ENCODE measurements at regions not wholly inside any gene's neighbourhood (a gene's known extent, or its start where the extent isn't known, plus 50 kb on each side); places are given as distances from the start of the nearest gene placed in this dataset.

DNA sequence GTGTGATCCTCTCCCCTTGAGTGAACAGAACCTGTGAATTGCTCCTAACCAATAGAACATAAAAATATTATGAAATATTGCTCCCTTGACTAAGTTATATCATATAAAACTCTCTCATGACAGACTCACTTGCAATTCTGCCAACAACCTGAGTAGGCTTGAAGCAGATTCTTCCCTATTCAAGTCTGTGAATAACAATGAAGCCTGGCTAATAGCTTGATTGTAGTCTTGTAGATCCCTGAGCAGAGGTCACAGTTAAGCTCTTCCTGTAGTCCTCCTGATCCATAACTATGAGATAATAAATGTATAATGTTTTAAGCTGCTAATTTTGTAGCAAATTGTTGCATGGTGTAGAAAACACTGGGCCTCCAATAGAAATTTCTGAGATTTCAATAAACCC lies 540.1 kb upstream of the TENM4 start:
- Histone ChIP-seq H3K4me2 (ENCODE audit: low read length) (no peak overlapping the region), H3K9me2 (replicated peaks; ENCODE audit: control insufficient read depth, low read length) (no peaks in the 10 kb centered on the region), H3K36me3 (ENCODE audit: control insufficient read depth, low read length) (no peaks in the 10 kb centered on the region), H3K27me3 (ENCODE audit: control insufficient read depth, low read length) (no peaks in the 10 kb centered on the region), H3F3A (ENCODE audit: control insufficient read depth, insufficient read depth) (no peaks in the 10 kb centered on the region), H4K20me1 (ENCODE audit: control insufficient read depth, insufficient read depth, low read depth, low read length) (no peaks in the 10 kb centered on the region), H3K4me1 (ENCODE audit: control insufficient read depth, low read length) (no peaks in the 10 kb centered on the region), H3K27ac (ENCODE audit: low read depth, low read length) (no peak overlapping the region), H3K4me3 (ENCODE audit: low read length) (no peak overlapping the region), H3K79me2 (ENCODE audit: control insufficient read depth, low read length) (no peaks in the 10 kb centered on the region), H3K9me3 (ENCODE audit: control insufficient read depth, insufficient read depth, low read length) (no peaks in the 10 kb centered on the region)
- TF ChIP-seq, protein P1, sequence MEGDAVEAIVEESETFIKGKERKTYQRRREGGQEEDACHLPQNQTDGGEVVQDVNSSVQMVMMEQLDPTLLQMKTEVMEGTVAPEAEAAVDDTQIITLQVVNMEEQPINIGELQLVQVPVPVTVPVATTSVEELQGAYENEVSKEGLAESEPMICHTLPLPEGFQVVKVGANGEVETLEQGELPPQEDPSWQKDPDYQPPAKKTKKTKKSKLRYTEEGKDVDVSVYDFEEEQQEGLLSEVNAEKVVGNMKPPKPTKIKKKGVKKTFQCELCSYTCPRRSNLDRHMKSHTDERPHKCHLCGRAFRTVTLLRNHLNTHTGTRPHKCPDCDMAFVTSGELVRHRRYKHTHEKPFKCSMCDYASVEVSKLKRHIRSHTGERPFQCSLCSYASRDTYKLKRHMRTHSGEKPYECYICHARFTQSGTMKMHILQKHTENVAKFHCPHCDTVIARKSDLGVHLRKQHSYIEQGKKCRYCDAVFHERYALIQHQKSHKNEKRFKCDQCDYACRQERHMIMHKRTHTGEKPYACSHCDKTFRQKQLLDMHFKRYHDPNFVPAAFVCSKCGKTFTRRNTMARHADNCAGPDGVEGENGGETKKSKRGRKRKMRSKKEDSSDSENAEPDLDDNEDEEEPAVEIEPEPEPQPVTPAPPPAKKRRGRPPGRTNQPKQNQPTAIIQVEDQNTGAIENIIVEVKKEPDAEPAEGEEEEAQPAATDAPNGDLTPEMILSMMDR (IDR thresholded peaks at IDR 0.05; ENCODE audit: low read depth, low read length, poor library complexity, severe bottlenecking), result no peak
- no peak for TF ChIP-seq EZH2phosphoT487 (IDR thresholded peaks at IDR 0.05; ENCODE audit: borderline replicate concordance, low read length)

DNA sequence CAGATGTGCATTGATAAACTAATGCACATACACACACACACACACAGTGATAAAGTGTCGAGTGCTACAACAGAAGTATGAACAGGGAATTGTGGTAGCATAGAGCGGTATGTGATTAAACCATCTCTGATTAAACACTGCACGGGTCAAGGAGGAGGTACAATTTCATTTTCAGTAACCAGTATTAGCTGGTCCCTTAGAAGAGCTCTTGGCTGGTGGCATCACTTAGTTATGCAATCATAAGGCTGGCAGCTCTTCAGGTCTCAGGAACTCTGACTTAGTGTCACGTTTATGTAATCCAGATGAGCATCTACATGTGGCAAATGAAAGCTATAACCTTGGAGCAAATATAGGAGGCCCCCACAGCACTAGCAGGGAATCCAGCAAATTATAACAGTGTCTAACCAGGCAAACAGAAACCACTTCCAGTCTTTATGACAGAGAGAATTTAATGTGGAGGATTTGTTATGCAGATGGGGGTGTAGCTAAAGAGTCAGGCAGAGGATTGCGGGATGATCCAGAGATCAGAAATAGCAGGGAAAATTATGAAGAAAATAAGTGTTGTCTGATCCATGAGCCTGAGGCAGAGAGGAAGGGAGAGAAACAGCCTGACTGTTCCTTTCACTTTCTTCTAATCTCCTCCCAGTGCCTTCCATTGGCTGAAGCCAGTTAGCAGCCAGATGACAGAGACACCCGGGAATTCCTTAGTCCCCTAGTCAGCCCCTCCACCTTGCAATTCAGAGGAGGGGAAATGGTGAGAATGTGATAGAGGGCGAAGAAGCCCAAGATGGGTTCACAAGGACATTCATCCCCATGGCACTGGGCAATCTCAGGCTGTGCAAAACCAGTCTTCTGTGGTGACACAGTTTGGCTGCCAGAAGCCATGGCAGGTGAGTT lies 533.1 kb upstream of the TENM4 start:
- Histone ChIP-seq H3K9me3 (ENCODE audit: control insufficient read depth, insufficient read depth, low read length) (no peaks in the 10 kb centered on the region), H3K36me3 (ENCODE audit: control insufficient read depth, low read length) (no peaks in the 10 kb centered on the region), H3K79me2 (ENCODE audit: control insufficient read depth, low read length) (no peaks in the 10 kb centered on the region), H3K27ac (ENCODE audit: low read depth, low read length) (no peak overlapping the region), H3F3A (ENCODE audit: control insufficient read depth, insufficient read depth) (no peaks in the 10 kb centered on the region), H3K27me3 (ENCODE audit: control insufficient read depth, low read length) (no peaks in the 10 kb centered on the region), H3K4me3 (ENCODE audit: low read length) (no peak overlapping the region), H3K4me1 (ENCODE audit: control insufficient read depth, low read length) (no peaks in the 10 kb centered on the region), H3K4me2 (ENCODE audit: low read length) (no peak overlapping the region), H3K9me2 (replicated peaks; ENCODE audit: control insufficient read depth, low read length) (no peaks in the 10 kb centered on the region), H4K20me1 (ENCODE audit: control insufficient read depth, insufficient read depth, low read depth, low read length) (no peaks in the 10 kb centered on the region)
- TF ChIP-seq, protein P1 (IDR thresholded peaks at IDR 0.05; ENCODE audit: low read depth, low read length, poor library complexity, severe bottlenecking), result no peak
- TF ChIP-seq EZH2phosphoT487 (IDR thresholded peaks at IDR 0.05; ENCODE audit: borderline replicate concordance, low read length), result no peak

DNA sequence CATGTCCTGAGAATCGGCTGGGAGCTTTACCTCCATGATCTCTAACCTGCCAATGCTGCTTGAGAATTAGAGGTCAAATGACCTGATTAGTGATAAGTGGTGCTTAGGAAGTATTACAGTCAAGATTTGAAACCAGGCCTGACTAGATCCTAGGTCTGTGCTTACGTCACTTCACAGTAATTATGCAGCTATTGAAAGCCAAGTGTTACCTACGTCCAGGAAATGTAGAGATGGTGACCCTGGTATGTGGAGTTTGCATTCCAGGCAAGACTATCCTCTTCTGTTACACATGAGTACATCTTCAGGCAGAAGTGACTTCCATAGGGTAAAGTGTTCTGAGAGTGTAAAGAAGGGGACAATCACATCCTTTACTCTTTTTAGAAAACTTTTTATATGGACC lies 530.4 kb upstream of the TENM4 start:
- H3K9me2 ChIP-seq (replicated peaks; ENCODE audit: control insufficient read depth, low read length), result no peaks in the 10 kb centered on the region
- no peaks in the 10 kb centered on the region for H3K9me3 ChIP-seq (ENCODE audit: control insufficient read depth, insufficient read depth, low read length)
- H3K4me1 ChIP-seq (ENCODE audit: control insufficient read depth, low read length), result no peaks in the 10 kb centered on the region
- no peaks in the 10 kb centered on the region for H3K27me3 ChIP-seq (ENCODE audit: control insufficient read depth, low read length)
- H3K27ac ChIP-seq (ENCODE audit: low read depth, low read length), result no peak overlapping the region
- no peak overlapping the region for H3K4me2 ChIP-seq (ENCODE audit: low read length)
- no peaks in the 10 kb centered on the region for H4K20me1 ChIP-seq (ENCODE audit: control insufficient read depth, insufficient read depth, low read depth, low read length)
- TF ChIP-seq EZH2phosphoT487 (IDR thresholded peaks at IDR 0.05; ENCODE audit: borderline replicate concordance, low read length), result no peak
- TF ChIP-seq, protein P1 (IDR thresholded peaks at IDR 0.05; ENCODE audit: low read depth, low read length, poor library complexity, severe bottlenecking), result no peak
- H3K4me3 ChIP-seq (ENCODE audit: low read length), result no peak overlapping the region
- no peaks in the 10 kb centered on the region for H3K36me3 ChIP-seq (ENCODE audit: control insufficient read depth, low read length)
- H3K79me2 ChIP-seq (ENCODE audit: control insufficient read depth, low read length), result no peaks in the 10 kb centered on the region
- no peaks in the 10 kb centered on the region for H3F3A ChIP-seq (ENCODE audit: control insufficient read depth, insufficient read depth)
